HG02870 (cell line): ENCODE measurements at regions not wholly inside any gene's neighbourhood (a gene's known extent, or its start where the extent isn't known, plus 50 kb on each side); places are given as distances from the start of the nearest gene placed in this dataset.

Experiments
- ATAC-seq: cut with Tn5 transposase; IDR thresholded peaks from one replicate; pipeline ENCODE4 v1.9.1; 2021; ENCODE audit warnings: mild to moderate bottlenecking, moderate library complexity; ENCODE audit not compliant: unreplicated experiment

GRCh38 chr11:95717314-95717713 is 72.3 kb downstream of the FAM76B start:
- no peak for ATAC-seq

- no peak for ATAC-seq
Measured at GRCh38 chr11:95716266-95716665, 73.3 kb downstream of the FAM76B start.

DNA sequence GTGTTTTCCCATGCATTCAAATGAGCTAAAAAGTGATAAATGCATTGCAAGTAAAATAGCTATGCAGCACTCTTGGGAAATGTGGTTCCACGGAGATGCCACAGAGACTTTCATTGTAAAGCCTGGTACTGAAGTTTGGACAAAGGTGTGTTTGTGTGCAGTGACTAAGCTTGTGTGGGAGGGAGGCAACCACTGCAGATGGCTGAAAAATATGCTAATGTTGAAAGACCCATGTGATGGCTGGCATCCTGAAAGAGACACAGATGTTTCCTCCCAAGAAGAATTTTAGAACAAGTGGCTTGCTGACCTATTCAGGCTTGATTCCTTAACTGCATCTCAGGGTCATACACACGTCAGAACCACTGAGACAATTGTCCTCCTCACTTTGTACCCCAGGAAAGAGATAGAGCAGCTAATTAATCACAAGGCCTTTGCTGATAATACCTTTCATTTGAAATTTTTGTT is 73.8 kb downstream of the FAM76B start:
- peak; percentile 51 for ATAC-seq

- no peak for ATAC-seq
Measured at GRCh38 chr11:95714843-95715776, 74.5 kb downstream of the FAM76B start.

DNA sequence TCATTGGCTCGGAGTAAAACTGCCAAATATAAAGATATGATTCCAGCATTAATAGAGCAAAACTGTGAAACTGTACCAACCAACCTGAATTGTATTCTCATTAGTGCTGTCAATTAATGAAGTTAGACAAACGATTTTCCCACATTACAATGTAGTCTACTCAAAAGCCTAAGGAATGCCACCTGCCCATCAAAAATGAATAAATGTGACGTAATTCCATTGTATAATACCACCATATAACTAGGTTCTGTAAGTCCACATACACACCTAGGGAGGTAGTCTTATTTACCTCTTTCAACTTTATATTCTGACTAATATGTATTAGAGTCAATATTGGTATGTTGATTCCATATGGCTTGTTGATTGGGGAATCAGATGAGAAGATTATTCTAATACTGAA is 76.2 kb downstream of the FAM76B start:
- no peak for ATAC-seq

- ATAC-seq: peak; percentile 52
Measured at GRCh38 chr11:95711945-95712221, 77.7 kb downstream of the FAM76B start.

DNA sequence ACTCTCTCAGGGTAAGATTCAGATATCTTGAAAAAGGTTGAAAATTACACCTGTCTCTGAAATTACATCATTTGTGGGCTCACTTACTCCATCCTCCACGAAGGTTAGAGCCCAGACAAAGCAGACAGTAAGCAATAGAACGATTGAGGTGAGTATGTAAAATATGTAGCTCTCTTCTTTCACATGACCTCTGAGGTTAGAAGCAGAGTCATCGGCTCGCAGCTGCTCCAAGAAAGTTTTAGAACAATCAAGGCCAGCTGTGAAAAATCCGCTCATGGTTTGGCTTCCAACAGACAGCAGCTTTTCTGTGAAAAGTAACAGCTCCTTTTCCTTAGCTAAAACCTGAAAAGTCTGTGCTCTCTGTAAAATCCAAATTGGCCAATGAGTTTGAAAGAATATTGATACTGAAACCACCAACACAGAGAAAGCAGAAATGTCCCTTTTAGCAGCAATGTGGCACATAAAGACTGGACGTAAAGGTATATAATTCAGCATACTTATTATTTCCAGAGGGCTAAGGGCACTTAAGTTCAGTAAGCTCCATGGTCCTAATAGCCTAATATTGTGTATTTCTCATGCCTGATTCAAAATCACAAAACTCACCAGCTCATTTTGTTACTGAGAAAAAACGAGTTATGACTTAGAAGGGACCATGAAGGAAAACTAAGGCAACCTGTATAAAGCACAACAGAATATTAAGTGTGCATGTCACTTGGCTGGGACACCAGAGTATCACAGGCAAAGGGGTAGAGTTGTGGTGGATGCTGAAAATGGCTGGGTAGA is 78.2 kb downstream of the FAM76B start:
- ATAC-seq: peak; percentile 60

DNA sequence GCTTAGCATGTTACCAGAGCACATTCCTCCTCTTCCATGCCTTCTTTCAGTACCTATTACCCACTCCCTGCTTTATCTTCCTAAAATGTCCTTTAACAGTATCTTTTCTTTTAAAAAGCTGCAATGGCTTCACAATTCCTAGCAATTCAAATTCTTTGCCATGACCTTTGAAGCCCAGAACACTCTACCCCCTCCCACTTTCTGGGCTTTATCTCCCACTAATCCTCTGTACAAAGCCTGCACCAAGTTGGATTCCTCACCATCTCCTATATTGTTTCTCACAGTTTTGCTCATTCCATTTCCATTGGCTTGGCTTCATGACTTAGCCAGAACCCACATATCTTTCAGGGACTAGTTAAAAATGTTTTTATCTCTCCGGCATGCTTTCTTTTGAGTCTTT is 80.9 kb downstream of the FAM76B start:
- no peak for ATAC-seq

GRCh38 chr11:95706974-95707387 is 82.6 kb downstream of the FAM76B start:
- no peak for ATAC-seq

- ATAC-seq: peak; percentile 82
Measured at GRCh38 chr11:95705485-95706124, 84.0 kb downstream of the FAM76B start.

GRCh38 chr11:95704865-95705264 is 84.7 kb downstream of the FAM76B start:
- ATAC-seq: no peak

- no peak for ATAC-seq
Measured at GRCh38 chr11:95703049-95703448, 86.5 kb downstream of the FAM76B start.

GRCh38 chr11:95702526-95702925 is 87.1 kb downstream of the FAM76B start:
- ATAC-seq: no peak

GRCh38 chr11:95700471-95700817 is 89.1 kb downstream of the FAM76B start:
- ATAC-seq: peak; percentile 40

GRCh38 chr11:95699631-95700470 is 89.7 kb downstream of the FAM76B start:
- ATAC-seq: peak; percentile 34

DNA sequence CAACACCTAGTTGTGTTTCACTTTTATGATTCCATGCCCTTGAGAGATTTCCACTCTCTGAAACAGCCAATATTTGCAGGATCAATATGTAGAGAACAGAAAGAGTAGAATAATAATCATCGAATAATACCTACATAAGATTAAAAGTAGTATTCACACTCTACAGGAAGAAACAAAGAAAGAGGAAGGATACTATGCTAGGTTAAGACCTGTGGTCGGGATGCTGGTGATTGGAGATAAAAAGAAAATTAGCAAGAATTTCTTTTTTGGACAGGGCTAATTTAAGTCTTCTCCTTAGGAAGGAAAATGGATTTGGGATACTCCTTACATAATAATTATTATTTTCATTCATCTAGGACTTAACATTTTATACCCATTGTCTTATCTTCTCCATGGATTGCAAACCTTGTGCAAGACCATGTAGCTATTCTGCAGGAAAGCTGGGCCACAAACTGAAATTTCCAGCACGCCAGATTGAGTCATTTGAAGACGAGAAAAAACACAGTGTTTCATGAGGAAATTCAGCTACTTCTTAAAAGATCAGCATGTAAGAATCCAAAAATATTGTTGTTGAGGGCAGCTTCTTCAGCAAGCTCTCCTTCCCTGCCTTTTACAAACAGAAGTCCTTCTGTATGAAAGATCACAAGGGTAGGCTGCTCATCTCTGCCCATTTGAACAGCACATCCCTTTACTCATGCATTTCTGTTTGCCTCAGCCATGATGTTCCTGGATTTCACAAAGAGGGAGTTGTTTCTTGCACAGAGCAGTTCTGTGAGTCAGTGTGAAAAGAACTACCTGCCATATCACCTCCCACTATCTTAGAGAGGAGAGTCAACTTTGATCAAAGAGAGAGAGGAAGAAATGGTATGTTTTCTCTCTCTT is 90.7 kb downstream of the FAM76B start:
- ATAC-seq: no peak

DNA sequence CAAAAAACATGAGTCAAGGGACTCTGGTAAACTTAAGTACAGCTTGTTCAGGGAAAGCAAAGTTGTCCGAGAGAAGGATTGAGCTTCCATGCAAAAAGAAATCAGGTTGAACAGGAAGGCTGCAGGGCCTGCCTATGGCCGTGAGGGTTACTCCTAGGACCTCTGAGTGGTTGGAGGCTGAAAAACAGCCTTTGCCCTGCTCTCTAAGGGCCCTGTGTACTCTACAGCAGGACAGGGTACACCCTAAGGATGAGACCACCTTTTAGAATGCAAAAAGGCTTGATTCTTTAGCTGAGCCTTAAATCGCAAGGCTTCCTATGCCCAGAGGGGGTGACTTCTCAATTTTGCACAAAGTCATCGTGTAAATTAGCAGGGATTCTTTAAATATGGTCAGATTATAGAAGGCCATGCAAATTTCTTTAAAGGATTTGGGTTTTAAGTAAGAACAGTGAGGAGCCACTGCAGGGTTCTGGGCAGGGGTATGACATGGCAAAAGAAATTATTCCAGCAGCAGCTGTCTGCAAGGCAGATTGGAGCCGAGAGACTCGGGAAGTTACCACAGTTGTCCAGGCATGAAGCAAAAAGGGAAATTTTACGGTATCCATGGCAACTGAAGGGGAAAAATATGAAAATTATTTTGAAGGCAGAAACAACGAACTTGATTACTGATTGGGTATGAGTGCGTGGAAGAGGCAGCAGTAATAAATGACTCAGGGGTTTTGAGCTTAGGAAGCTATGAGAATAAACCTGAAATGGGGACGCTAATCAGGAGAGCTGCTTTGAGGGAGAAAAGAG is 91.8 kb downstream of the FAM76B start:
- no peak for ATAC-seq

- ATAC-seq: no peak
Measured at GRCh38 chr11:95695181-95695580, 94.4 kb downstream of the FAM76B start.

DNA sequence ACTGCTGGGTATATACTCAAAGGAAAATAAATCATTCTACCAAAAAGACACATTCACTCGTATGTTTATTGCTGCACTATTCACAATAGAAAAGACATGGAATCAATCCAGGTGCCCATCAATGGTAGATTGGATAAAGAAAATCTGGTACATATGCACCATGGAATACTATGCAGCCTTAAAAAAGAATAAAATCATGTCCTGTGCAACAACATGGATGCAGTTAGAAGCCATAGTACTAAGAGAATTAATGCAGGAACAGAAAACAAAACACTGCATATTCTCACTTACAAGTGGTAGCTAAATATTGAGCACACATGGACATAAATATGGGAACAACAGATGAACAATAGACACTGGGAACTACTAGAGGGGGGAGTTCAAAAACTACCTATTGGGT is 96.3 kb downstream of the FAM76B start:
- no peak for ATAC-seq
